Naive thymus-derived CD4-positive, alpha-beta T cell (primary cell): ENCODE measurements at regions not wholly inside any gene's neighbourhood (a gene's known extent, or its start where the extent isn't known, plus 50 kb on each side); places are given as distances from the start of the nearest gene placed in this dataset.

Source experiments
- ATAC-seq: fragments of 150-1000 bp; cut with Tn5 transposase; 2 replicates; pipeline ENCODE4 v1.10.0; 2021; ENCODE audit warnings: mild to moderate bottlenecking, moderate library complexity
- CTCF ChIA-PET: fragments of 350-600 bp; sonication (Branson Sonifier 250); formaldehyde crosslinking; loops from one replicate; lab custom pipeline; 2021; ENCODE audit warnings: antibody characterized with exemption; lab: Charles Lee
- POLR2A ChIA-PET: fragments of 350-600 bp; sonication (Branson Sonifier 250); formaldehyde crosslinking; loops from one replicate; lab custom pipeline; 2021; ENCODE audit warnings: antibody characterized with exemption, inconsistent platforms; lab: Charles Lee
- DNase-seq, 9 donors: peaks; one replicate each; pipeline versions ENCODE4 v3.0.0 to v3.0.0-alpha.2; 2020 to 2022; ENCODE audit warnings: mixed read lengths in 1 of 9
- H3K27ac ChIP-seq: one replicate; pipeline ENCODE4 v1.7.0; 2013; ENCODE audit warnings: mild to moderate bottlenecking, low read depth, low read length, moderate library complexity
- H3K27me3 ChIP-seq, 2 donors: one replicate each; pipeline ENCODE4 v1.7.0; 2013; ENCODE audit warnings: low read length in 2 of 2, mild to moderate bottlenecking in 2 of 2, moderate library complexity in 2 of 2; ENCODE audit not compliant: control insufficient read depth in 2 of 2, insufficient read depth in 2 of 2
- H3K36me3 ChIP-seq, 3 experiments: 1 replicate in 2 of 3; 2 replicates in 1 of 3; pipeline ENCODE4 v1.7.0; 2013; ENCODE audit warnings: low read length in 3 of 3, mild to moderate bottlenecking in 3 of 3, moderate library complexity in 1 of 3; ENCODE audit not compliant: insufficient read depth in 3 of 3, control insufficient read depth in 2 of 3
- H3K4me1 ChIP-seq, 2 donors: one replicate each; pipeline ENCODE4 v1.7.0; 2013; ENCODE audit warnings: low read length in 2 of 2, mild to moderate bottlenecking in 2 of 2, moderate library complexity in 1 of 2; ENCODE audit not compliant: control insufficient read depth in 2 of 2, insufficient read depth in 2 of 2
- H3K4me3 ChIP-seq: 2 replicates; pipeline ENCODE4 v1.7.0; 2013; ENCODE audit warnings: mild to moderate bottlenecking, low read length
- H3K9me3 ChIP-seq, 3 experiments: 1 replicate in 2 of 3; 2 replicates in 1 of 3; pipeline ENCODE4 v1.7.0; 2013; ENCODE audit warnings: low read length in 3 of 3; ENCODE audit not compliant: control insufficient read depth in 2 of 3
- H3K27ac Mint-ChIP-seq, 9 donors: one replicate each; pipeline ENCODE4 v1.8.0; 2020 to 2022; ENCODE audit warnings: mixed read lengths in 9 of 9, mild to moderate bottlenecking in 8 of 9, moderate library complexity in 5 of 9, inconsistent platforms in 2 of 9
- H3K27me3 Mint-ChIP-seq, 5 donors: one replicate each; pipeline ENCODE4 v1.8.0; 2021 to 2022; ENCODE audit warnings: mixed read lengths in 5 of 5, mild to moderate bottlenecking in 1 of 5
- H3K36me3 Mint-ChIP-seq, 5 donors: one replicate each; pipeline ENCODE4 v1.8.0; 2020 to 2022; ENCODE audit warnings: mixed read lengths in 5 of 5, mild to moderate bottlenecking in 3 of 5, inconsistent platforms in 1 of 5
- H3K4me1 Mint-ChIP-seq, 7 donors: one replicate each; pipeline ENCODE4 v1.8.0; 2020 to 2022; ENCODE audit warnings: mixed read lengths in 7 of 7, mild to moderate bottlenecking in 3 of 7, inconsistent platforms in 1 of 7
- H3K4me3 Mint-ChIP-seq, 10 donors: one replicate each; pipeline ENCODE4 v1.8.0; 2020 to 2022; ENCODE audit warnings: mild to moderate bottlenecking in 10 of 10, mixed read lengths in 10 of 10, moderate library complexity in 6 of 10, inconsistent platforms in 2 of 10
- H3K9me3 Mint-ChIP-seq, 11 donors: one replicate each; pipeline ENCODE4 v1.8.0; 2020 to 2022; ENCODE audit warnings: mixed read lengths in 11 of 11, mild to moderate bottlenecking in 4 of 11, inconsistent platforms in 1 of 11, moderate library complexity in 1 of 11
- intact Hi-C, 2 donors: fragments of 100-400 bp; cut with micrococcal nuclease; formaldehyde crosslinking; loops; one replicate each; pipeline ENCODE4 v1.15.1; 2023

- Histone ChIP-seq H3K4me3 (no peak overlapping the region), H3K9me3 (no peaks in the 10 kb centered on the region), H3K36me3 (no peaks in the 10 kb centered on the region), H3K27ac (no peak overlapping the region), H3K4me1 (no peaks in the 10 kb centered on the region), H3K27me3 (no peaks in the 10 kb centered on the region)
- ChIA-PET CTCF (no interaction called here), POLR2A (no interaction called here)
- Mint-ChIP-seq H3K36me3 (no peaks in the 10 kb centered on the region), H3K4me3 (no peak overlapping the region), H3K4me1 (no peaks in the 10 kb centered on the region), H3K27ac (no peak overlapping the region), H3K27me3 (peaks cover 0 to 4% (median 0%) of the 10 kb centered on the region in 5 donors), H3K9me3 (peaks cover 0 to 6% (median 0%) of the 10 kb centered on the region in 11 donors)
- intact Hi-C loops = no loop called here
- ATAC-seq = no peak
- no peak for DNase-seq
Measured at GRCh38 chrX:66918511-66918910, 279.6 kb upstream of the EDA2R start.

DNA sequence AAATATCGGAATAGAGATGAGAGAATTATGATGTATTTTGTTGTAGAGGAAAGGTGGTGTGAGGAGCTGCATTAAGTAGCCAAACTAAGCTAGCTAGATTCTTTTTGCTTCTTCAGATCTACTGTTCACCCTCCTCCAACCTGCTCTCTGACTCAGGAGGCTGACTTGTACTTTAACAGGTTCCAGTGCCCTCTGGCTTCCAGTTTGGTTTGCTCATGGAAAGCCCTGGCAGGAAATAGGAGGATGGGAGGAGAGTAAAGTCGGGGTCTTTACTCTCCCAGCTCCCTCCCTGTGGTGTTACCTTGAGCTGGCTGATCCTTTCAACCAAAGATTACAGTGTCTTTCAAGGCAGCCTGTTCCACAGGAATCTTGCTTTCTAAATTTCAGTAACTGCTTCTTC is 277.0 kb upstream of the EDA2R start:
- intact Hi-C loops = no loop called here
- no peak overlapping the region for H3K27ac Mint-ChIP-seq
- no peaks in the 10 kb centered on the region for H3K36me3 ChIP-seq
- H3K4me3 Mint-ChIP-seq = no peak overlapping the region
- no peak overlapping the region for H3K4me3 ChIP-seq
- H3K9me3 Mint-ChIP-seq = peaks cover 0 to 6% (median 0%) of the 10 kb centered on the region in 11 donors
- no peaks in the 10 kb centered on the region for H3K9me3 ChIP-seq
- H3K4me1 Mint-ChIP-seq = no peaks in the 10 kb centered on the region
- no peaks in the 10 kb centered on the region for H3K36me3 Mint-ChIP-seq
- no peaks in the 10 kb centered on the region for H3K4me1 ChIP-seq
- DNase-seq (no peak), ATAC-seq (no peak)
- ChIA-PET POLR2A (no interaction called here), CTCF (no interaction called here)
- no peak overlapping the region for H3K27ac ChIP-seq
- H3K27me3 Mint-ChIP-seq = peaks cover 0 to 4% (median 0%) of the 10 kb centered on the region in 5 donors
- H3K27me3 ChIP-seq = no peaks in the 10 kb centered on the region

- Histone ChIP-seq H3K9me3 (no peaks in the 10 kb centered on the region), H3K4me1 (no peaks in the 10 kb centered on the region), H3K27ac (no peak overlapping the region), H3K27me3 (no peaks in the 10 kb centered on the region), H3K36me3 (no peaks in the 10 kb centered on the region), H3K4me3 (no peak overlapping the region)
- intact Hi-C loops = no loop called here
- Mint-ChIP-seq H3K4me1 (no peaks in the 10 kb centered on the region), H3K36me3 (no peaks in the 10 kb centered on the region), H3K9me3 (peaks cover 0 to 6% (median 0%) of the 10 kb centered on the region in 11 donors), H3K27me3 (peaks cover 0 to 4% (median 0%) of the 10 kb centered on the region in 5 donors), H3K27ac (no peak overlapping the region), H3K4me3 (no peak overlapping the region)
- no peak for ATAC-seq
- POLR2A ChIA-PET = no interaction called here
- DNase-seq = peak in 1 of 9 donors; percentile 1
- CTCF ChIA-PET = no interaction called here
Measured at GRCh38 chrX:66914080-66914479, 275.2 kb upstream of the EDA2R start.

- Histone ChIP-seq H3K27me3 (no peaks in the 10 kb centered on the region), H3K4me3 (no peak overlapping the region), H3K27ac (no peak overlapping the region), H3K9me3 (no peaks in the 10 kb centered on the region), H3K4me1 (no peaks in the 10 kb centered on the region), H3K36me3 (no peaks in the 10 kb centered on the region)
- CTCF ChIA-PET = no interaction called here
- no peak for DNase-seq
- intact Hi-C loops = no loop called here
- H3K4me3 Mint-ChIP-seq = no peak overlapping the region
- peaks cover 0 to 6% (median 0%) of the 10 kb centered on the region in 11 donors for H3K9me3 Mint-ChIP-seq
- POLR2A ChIA-PET = no interaction called here
- H3K4me1 Mint-ChIP-seq = no peaks in the 10 kb centered on the region
- H3K27ac Mint-ChIP-seq = no peak overlapping the region
- no peak for ATAC-seq
- H3K36me3 Mint-ChIP-seq = no peaks in the 10 kb centered on the region
- peaks cover 0 to 4% (median 0%) of the 10 kb centered on the region in 5 donors for H3K27me3 Mint-ChIP-seq
Measured at GRCh38 chrX:66912417-66912816, 273.5 kb upstream of the EDA2R start.

DNA sequence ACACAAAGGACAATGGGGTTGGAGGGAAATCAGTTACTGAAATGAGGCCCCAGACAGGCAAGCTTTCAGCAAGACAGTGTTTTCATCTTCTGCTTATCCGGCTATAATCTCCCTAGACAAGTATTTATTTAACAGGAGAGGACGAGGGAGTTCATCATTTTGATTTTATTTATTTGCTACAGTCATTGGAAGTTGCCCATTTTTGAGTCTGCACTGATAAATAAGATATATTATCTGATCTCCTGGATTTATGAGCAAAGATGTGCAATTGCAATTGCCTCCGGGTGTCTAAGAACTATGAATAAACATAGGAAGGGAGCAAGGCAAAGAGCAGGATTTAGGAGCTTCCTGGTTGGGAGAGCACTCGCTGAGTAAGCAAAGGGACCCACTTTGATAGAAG is 263.2 kb upstream of the EDA2R start:
- ChIA-PET POLR2A (no interaction called here), CTCF (no interaction called here)
- no peak overlapping the region for H3K4me3 ChIP-seq
- ATAC-seq (no peak), DNase-seq (no peak)
- Mint-ChIP-seq H3K36me3 (no peaks in the 10 kb centered on the region), H3K27me3 (no peaks in the 10 kb centered on the region), H3K9me3 (peaks cover 0 to 1% (median 0%) of the 10 kb centered on the region in 11 donors), H3K4me3 (no peak overlapping the region), H3K27ac (no peak overlapping the region), H3K4me1 (no peaks in the 10 kb centered on the region)
- H3K4me1 ChIP-seq = no peaks in the 10 kb centered on the region
- H3K36me3 ChIP-seq = no peaks in the 10 kb centered on the region
- no peaks in the 10 kb centered on the region for H3K9me3 ChIP-seq
- intact Hi-C loops = no loop called here
- H3K27me3 ChIP-seq = no peaks in the 10 kb centered on the region
- H3K27ac ChIP-seq = no peak overlapping the region

- intact Hi-C loops = no loop called here
- no peaks in the 10 kb centered on the region for H3K4me1 ChIP-seq
- Mint-ChIP-seq H3K9me3 (peaks cover 0 to 1% (median 0%) of the 10 kb centered on the region in 11 donors), H3K27ac (no peak overlapping the region), H3K36me3 (no peaks in the 10 kb centered on the region), H3K4me1 (no peaks in the 10 kb centered on the region), H3K4me3 (no peak overlapping the region), H3K27me3 (no peaks in the 10 kb centered on the region)
- no peak overlapping the region for H3K27ac ChIP-seq
- no peak for DNase-seq
- no peaks in the 10 kb centered on the region for H3K36me3 ChIP-seq
- no peak for ATAC-seq
- POLR2A ChIA-PET = no interaction called here
- no peaks in the 10 kb centered on the region for H3K9me3 ChIP-seq
- CTCF ChIA-PET = no interaction called here
- no peaks in the 10 kb centered on the region for H3K27me3 ChIP-seq
- no peak overlapping the region for H3K4me3 ChIP-seq
Measured at GRCh38 chrX:66900886-66901285, 262.0 kb upstream of the EDA2R start.

DNA sequence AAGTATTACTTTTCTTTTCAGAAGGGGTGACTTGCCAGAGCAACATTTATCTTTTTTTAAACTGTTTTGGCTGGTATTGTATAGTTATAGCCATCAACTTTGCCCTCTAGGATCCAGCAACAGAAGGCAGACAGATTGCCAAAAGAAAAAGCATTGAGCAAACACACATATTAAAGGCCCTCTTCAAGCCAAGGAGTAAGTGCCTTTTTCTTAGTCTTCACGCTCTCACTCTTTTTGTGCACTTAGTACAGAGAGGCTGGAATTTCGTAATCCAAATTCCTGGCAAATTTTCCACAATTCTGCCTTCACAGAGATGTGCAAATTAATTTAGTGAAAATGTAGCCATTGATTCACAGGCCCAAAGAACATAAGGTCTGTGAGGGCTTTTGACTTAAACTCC is 253.1 kb upstream of the EDA2R start:
- Mint-ChIP-seq H3K9me3 (peaks cover 0 to 4% (median 0%) of the 10 kb centered on the region in 11 donors), H3K36me3 (no peaks in the 10 kb centered on the region), H3K27me3 (peaks cover 0 to 6% (median 0%) of the 10 kb centered on the region in 5 donors), H3K27ac (no peak overlapping the region), H3K4me3 (no peak overlapping the region), H3K4me1 (no peaks in the 10 kb centered on the region)
- intact Hi-C loops = no loop called here
- no peaks in the 10 kb centered on the region for H3K36me3 ChIP-seq
- DNase-seq (no peak), ATAC-seq (no peak)
- ChIA-PET CTCF (no interaction called here), POLR2A (no interaction called here)
- H3K4me3 ChIP-seq = no peak overlapping the region
- no peaks in the 10 kb centered on the region for H3K27me3 ChIP-seq
- H3K4me1 ChIP-seq = no peaks in the 10 kb centered on the region
- H3K9me3 ChIP-seq = no peaks in the 10 kb centered on the region
- H3K27ac ChIP-seq = no peak overlapping the region
